ENCODE measurements at regions not wholly inside any gene's neighbourhood (a gene's known extent, or its start where the extent isn't known, plus 50 kb on each side); places are given as distances from the start of the nearest gene placed in this dataset.

DNA sequence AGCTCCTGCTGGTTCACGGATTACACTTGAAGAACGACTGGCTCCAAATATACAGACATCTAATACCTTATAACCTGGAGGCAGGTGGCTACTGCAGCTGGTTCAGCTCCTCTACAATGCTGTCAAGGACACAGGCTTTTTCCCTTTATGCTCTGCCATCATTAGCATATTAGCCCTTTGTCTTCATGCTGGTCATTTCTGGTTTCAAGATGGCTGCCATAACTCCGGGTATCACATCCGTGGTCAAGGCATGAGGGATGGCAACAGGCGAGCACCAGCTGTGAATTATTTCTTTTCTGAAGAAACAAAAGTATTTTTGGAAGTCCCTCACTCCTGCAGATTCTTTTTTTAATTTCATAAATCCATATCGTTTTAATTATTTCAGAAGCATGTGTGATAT, 124.3 kb upstream of the MED13 start:
- TF ChIP-seq, protein P1, sequence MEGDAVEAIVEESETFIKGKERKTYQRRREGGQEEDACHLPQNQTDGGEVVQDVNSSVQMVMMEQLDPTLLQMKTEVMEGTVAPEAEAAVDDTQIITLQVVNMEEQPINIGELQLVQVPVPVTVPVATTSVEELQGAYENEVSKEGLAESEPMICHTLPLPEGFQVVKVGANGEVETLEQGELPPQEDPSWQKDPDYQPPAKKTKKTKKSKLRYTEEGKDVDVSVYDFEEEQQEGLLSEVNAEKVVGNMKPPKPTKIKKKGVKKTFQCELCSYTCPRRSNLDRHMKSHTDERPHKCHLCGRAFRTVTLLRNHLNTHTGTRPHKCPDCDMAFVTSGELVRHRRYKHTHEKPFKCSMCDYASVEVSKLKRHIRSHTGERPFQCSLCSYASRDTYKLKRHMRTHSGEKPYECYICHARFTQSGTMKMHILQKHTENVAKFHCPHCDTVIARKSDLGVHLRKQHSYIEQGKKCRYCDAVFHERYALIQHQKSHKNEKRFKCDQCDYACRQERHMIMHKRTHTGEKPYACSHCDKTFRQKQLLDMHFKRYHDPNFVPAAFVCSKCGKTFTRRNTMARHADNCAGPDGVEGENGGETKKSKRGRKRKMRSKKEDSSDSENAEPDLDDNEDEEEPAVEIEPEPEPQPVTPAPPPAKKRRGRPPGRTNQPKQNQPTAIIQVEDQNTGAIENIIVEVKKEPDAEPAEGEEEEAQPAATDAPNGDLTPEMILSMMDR (IDR thresholded peaks at IDR 0.05) = no peak
- Mint-ChIP-seq H3K27ac (no peak overlapping the region), H3K4me3 (no peak overlapping the region), H3K9me3 (no peaks in the 10 kb centered on the region), H3K4me1 (ENCODE audit: low read depth) (no peaks in the 10 kb centered on the region), H3K36me3 (ENCODE audit: low read depth) (no peaks in the 10 kb centered on the region), H3K27me3 (peaks cover 3% of the 10 kb centered on the region)
- intact Hi-C loops (cut with micrococcal nuclease) = no loop called here
- ChIA-PET POLR2A (interaction anchor here (0.6 kb wide), 1 partner anchor 220 kb away, joined by 4 read pairs; no protein-coding TSS in a partner anchor), CTCF (no interaction called here)
- no peak for DNase-seq
- ATAC-seq = no peak

DNA sequence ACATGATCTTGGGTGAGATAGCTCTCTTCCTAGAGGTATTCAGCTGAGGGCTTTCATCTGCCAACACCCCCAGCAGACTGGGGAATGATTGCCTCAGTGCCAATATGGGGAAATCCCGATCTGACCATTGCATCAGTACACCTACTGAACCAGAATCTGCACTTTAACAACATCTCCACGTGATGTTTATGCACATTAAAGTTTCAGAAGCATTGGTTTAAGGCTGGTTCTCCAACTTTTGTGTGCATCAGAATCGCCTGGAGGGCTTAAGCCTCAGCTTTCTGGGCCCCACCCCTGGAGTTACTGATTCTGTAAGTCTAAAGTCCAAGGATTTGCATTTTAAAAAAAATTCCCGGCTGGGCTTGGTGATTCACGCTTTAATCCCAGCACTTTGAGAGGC, 123.6 kb upstream of the MED13 start:
- TF ChIP-seq, protein P1 (IDR thresholded peaks at IDR 0.05) = no peak
- Mint-ChIP-seq H3K9me3 (no peaks in the 10 kb centered on the region), H3K4me1 (ENCODE audit: low read depth) (no peaks in the 10 kb centered on the region), H3K36me3 (ENCODE audit: low read depth) (no peaks in the 10 kb centered on the region), H3K27me3 (peaks cover 2% of the 10 kb centered on the region), H3K4me3 (no peak overlapping the region), H3K27ac (no peak overlapping the region)
- no peak for ATAC-seq
- intact Hi-C loops (cut with micrococcal nuclease) = no loop called here
- POLR2A ChIA-PET = no interaction called here
- CTCF ChIA-PET = no interaction called here
- no peak for DNase-seq

DNA sequence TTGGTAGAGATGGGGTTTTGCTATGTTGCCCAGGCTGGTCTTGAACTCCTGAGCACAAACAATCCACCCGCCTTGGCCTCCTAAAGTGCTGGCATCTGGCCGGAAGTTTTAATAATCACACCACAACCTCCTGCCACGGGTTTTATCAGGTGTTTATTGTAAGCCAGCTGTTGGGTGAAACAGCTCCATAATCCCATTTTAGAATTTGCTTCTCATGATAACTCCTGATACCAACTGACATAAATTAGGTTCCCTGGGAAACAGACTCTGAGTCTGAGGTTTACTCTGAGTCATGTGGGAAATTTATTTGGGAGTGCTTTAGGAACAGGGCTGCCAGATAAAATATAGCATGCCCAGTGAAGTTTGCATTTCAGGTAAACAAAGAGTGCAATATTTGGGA, 122.6 kb upstream of the MED13 start:
- H3K4me3 Mint-ChIP-seq = no peak overlapping the region
- ChIA-PET POLR2A (no interaction called here), CTCF (no interaction called here)
- H3K36me3 Mint-ChIP-seq (ENCODE audit: low read depth) = no peaks in the 10 kb centered on the region
- no peak for DNase-seq
- ATAC-seq = no peak
- H3K27me3 Mint-ChIP-seq = no peaks in the 10 kb centered on the region
- intact Hi-C loops (cut with micrococcal nuclease) = no loop called here
- no peaks in the 10 kb centered on the region for H3K9me3 Mint-ChIP-seq
- TF ChIP-seq, protein P1 (IDR thresholded peaks at IDR 0.05) = no peak
- no peak overlapping the region for H3K27ac Mint-ChIP-seq
- H3K4me1 Mint-ChIP-seq (ENCODE audit: low read depth) = no peaks in the 10 kb centered on the region

DNA sequence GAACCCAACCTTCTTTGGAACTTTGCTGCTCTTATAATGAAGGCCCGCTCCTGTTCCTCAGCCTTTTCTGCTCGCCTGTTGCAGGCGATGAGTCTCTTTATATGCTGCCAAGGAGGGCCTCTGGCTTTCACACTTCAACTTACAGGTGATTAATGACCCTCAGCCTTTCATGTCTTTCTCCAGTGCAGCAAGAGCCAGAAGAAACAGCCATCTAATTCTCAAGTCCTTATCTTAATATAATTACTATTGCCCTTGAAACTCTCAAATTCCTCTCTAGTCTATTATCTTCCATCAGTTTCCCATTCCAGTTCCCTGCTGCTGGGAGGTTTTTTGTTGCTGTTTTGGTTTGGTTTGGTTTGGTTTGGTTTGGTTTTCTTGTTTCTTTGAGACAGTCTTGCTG, 121.8 kb upstream of the MED13 start:
- intact Hi-C loops (cut with micrococcal nuclease) = no loop called here
- POLR2A ChIA-PET = no interaction called here
- H3K4me3 Mint-ChIP-seq = no peak overlapping the region
- CTCF ChIA-PET = no interaction called here
- no peaks in the 10 kb centered on the region for H3K9me3 Mint-ChIP-seq
- TF ChIP-seq, protein P1 (IDR thresholded peaks at IDR 0.05) = no peak
- no peak for ATAC-seq
- H3K27ac Mint-ChIP-seq = no peak overlapping the region
- no peak for DNase-seq
- H3K27me3 Mint-ChIP-seq = no peaks in the 10 kb centered on the region
- no peaks in the 10 kb centered on the region for H3K36me3 Mint-ChIP-seq (ENCODE audit: low read depth)
- no peaks in the 10 kb centered on the region for H3K4me1 Mint-ChIP-seq (ENCODE audit: low read depth)

DNA sequence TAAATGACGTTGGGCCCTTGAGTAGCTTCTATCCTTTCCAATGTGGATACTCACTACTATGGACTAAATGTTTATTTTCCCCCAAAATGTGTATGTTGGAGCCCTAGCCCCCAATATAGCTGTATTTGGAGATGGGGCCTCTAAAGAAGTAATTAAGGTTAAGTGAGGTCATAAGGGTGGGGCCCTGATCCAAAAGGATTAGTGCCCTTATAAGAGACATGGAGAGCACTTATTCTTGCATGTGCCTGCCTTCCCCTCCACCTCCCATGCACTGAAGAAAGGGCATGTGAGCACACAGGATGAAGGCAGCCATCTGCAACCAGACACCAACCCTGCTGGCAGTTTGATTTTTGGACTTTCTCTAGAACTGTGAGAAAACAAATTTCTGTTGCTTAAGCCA, 115.7 kb upstream of the MED13 start:
- intact Hi-C loops (cut with micrococcal nuclease) = no loop called here
- no peak for DNase-seq
- TF ChIP-seq, protein P1 (IDR thresholded peaks at IDR 0.05) = no peak
- Mint-ChIP-seq H3K4me3 (no peak overlapping the region), H3K27me3 (no peaks in the 10 kb centered on the region), H3K36me3 (ENCODE audit: low read depth) (no peaks in the 10 kb centered on the region), H3K4me1 (ENCODE audit: low read depth) (no peaks in the 10 kb centered on the region), H3K9me3 (peaks cover 6% of the 10 kb centered on the region), H3K27ac (no peak overlapping the region)
- no peak for ATAC-seq
- ChIA-PET POLR2A (no interaction called here), CTCF (no interaction called here)

Measured in activated CD8-positive, alpha-beta T cell treated with anti-CD3 and anti-CD28 coated beads for 36 hours (primary cell).